Left lobe of liver (tissue), 2 donors: ENCODE measurements at regions not wholly inside any gene's neighbourhood (a gene's known extent, or its start where the extent isn't known, plus 50 kb on each side); places are given as distances from the start of the nearest gene placed in this dataset.

Source experiments
- ATAC-seq: fragments of 200-7000 bp; cut with Tn5 transposase; one replicate; pipeline ENCODE4 v1.9.1; 2020; ENCODE audit warnings: mild to moderate bottlenecking, moderate library complexity
- DNase-seq: peaks from one replicate; pipeline ENCODE4 v3.0.0-alpha.2; 2020; ENCODE audit warnings: low spot score
- donor health status: DM: no; HTN: no; CAD: no; lungs with moderate emphysema.
- donor health status: DM: no; HTN: yes; CAD: no.

DNA sequence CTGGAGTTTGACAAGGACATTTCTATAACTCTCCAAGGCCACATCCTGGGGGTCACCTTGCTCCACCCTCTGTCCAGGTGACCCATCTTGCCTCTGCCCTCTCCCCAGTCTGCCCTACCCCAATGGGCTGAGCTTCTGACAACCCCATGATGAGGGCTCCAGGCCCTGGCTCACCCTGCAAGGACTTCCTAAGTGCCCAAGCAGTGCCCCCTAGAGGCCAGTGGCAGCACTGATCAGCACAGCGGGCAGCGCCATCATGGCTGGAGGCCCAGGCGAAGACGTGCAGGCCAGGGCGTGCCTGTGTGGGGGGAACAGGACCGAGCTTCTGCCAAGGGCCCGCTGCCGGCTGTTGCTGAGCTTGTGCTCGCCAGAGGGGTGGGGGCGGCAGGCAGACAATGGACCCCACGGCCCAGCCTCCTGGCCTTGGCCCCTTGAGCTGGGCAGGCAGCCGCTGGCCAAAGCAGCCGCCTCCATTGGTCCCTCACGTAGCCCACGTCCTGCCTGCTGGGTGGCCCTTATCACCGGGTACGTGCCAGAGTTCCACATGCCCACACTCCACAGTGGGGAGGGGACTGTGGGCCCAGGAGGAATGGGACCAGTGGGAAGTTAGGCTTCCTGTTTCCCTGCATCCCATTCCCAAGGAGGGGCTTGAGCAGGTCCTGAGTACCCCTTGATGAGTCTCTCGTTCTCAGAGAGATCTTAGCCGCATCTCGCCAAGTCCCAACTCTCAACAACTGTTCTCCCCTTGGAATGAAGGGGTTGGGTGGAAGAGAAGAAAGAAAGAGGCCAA is 64.3 kb downstream of the MRPL14 start:
- DNase-seq = no peak

DNA sequence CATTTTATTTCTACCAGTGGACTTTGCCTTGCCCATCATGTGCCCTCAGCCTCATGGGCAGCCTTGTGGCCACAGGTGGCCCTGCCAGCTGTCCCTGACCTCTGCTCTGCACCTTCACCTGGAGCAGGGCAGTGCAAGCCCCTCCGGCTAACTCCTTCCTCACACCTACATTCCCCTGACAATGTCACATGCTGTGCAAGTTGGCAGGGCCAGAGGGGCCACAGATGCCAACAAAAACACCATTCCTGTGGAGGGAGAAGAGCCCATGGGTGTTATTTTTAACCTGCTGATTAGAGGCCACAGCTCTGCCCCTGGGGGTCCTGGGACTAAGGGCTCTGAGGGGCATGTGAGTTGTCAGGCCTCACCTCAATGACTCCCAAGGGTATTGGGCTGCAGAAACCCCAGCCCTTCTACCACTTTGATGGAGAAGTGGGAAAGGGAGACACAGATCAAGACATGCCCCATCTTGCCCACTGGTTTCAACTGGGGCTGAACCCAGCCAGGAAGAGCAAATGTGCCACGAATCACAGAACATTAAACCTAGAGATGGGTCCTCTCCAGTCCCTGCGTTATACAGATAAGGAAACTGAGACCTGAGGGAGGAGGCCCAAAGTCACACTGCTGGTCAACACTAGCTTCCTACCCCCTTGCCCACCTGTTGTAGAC is 65.0 kb downstream of the MRPL14 start:
- no peak for DNase-seq
- peak; percentile 17 for ATAC-seq

More for the DNA sequence above, 64.3 kb downstream of the MRPL14 start:
- no peak for ATAC-seq

DNA sequence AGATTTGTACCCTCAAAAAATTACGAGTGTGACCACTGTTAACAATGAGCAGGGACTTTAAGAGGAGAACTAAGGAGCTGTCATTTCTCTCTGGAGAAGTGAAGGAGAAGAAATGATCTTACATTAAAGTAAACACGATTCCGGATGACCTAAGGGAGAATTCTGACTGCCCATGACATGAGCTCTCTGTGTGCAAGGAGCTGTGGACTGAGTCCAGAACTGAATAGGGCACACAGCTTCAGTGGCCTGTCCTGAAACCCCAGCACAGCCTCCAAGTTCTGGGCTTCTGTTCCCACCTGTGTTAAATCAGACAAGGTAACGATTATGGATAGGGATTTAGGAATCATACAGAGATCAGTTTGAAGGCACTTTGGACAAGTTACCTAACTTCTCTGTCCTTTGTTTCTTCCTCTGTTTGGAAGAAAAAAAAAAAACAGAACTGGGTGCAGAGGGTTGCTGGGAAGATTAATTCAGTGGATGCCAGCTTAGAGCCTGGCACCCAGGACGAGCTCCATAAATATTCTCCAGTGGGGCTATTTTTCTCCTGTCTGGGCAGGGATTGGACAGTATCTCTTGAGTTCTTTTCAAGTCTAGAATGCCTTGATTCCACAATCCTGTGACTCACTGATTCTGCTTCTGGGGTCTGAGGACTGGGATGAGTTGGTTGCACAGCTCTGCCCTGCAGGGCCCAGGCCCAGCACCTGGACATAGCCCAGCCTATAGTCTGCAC is 65.7 kb downstream of the MRPL14 start:
- DNase-seq (no peak), ATAC-seq (no peak)

DNA sequence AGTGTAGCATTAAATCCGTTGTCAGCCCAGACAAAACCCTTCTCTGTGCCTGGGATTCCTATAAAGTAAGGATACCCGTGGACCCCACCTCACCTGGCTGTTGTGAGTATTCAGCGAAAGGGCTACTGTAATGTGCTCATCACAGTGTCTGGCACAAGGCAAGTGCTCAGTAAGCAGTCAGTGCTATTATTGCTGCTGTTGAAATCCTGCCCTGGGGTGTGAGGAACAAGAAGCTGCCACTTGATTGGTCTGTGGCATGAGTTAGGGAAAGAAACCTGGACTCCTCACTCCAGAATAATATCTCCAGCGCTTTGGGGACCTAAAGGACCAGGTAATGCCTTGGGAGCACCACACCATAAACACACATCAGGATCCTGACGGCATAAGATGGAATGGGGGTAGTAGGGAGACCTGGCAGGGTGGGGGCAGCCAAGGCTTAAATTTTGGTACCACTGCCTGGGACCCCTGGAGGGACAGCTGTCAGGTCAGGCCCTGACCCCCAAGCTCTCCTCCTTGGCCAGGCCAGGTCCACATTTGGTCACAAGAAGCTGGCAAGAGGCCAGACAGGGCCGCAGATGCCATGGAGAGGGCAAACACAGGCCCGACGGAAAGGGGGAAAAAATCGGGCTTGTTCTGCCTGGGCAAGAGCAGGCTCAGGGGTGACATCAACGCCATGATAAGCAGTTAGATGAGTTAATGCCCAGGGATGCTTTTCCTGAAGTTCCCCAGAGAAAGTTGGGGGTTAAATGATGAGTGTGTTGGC is 66.5 kb downstream of the MRPL14 start:
- no peak for ATAC-seq
- DNase-seq = no peak

DNA sequence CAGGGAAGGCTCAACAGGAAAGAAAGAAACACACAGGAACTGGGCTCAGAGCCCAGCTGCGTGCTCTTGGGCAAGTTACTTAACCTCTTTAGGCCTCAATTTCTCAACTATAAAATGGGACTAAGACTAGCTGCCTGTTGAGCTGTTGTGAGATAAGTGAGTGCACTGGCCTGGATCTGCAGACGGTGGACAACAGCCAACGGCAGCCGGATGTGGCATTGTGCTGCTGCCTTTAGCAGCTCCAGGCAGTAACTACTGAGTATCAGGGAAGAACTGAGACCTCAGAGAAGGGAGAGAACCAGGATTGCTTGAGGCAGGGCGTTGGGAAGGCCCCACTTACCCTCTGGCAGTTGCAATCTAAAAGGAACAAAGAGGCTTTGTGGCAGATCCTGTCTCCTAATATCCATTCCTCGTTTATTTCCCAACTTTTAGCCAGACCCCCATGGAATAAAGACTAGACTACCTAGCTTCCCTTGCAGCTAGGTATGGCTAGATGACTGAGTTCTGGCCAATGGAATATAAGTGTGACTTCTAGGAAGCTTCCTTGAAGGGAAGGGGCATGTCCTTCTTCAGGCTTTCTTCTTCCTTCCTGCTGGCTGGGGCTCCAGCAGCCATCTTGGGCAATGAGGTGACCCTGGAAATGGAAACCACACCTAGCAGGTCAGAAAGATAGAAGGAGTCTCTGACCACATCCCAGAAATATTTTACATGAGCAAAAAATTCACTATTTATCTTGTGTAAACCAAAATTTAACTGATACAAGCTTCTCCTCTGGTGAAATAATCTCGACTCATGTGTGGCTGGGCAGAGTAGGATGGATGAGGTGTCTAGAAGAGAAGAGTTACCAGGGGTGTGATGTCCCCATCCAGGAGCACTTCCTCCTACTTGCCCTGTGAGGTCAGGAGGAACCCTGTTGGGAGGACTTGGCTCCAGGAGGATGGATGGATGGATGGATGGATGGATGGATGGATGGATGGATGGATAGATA is 67.6 kb downstream of the MRPL14 start:
- ATAC-seq (peak; percentile 51), DNase-seq (no peak)

DNA sequence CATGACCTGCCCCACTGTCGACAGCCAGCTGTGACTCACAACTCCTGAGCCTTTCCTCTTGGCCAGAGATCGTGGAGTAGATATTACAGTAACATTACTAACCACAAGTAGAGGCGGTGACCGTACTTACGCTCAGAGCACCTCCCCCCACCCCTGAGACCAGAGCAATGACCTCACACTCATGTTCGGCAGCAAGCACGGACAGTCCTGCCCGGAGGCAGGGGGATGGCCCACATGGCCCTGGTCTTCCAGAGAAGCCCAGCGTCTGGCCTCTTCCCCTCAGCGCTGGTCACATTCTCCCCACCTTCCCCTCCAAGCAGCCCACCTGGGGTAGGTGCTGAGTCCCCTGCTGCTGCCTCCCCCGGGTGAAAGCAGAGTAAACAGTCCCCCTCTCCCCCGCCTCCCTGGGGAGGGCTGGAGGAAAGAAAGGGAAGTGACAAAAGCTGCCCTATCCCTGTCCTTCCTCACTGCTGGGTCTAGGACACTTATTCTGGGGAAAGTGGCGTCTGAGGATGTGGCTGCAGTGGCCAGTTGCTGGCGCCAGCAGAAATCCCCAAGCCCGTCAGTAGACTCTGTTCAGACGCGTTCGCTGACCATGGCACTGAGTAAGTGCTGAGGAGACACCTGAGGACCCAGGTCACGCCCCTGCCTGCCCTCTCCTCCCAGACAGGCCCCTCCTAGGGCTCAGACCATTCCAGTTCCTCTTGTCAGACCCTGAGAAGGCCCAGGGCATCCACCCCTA is 68.5 kb downstream of the MRPL14 start:
- ATAC-seq (peak; percentile 56), DNase-seq (no peak)

DNA sequence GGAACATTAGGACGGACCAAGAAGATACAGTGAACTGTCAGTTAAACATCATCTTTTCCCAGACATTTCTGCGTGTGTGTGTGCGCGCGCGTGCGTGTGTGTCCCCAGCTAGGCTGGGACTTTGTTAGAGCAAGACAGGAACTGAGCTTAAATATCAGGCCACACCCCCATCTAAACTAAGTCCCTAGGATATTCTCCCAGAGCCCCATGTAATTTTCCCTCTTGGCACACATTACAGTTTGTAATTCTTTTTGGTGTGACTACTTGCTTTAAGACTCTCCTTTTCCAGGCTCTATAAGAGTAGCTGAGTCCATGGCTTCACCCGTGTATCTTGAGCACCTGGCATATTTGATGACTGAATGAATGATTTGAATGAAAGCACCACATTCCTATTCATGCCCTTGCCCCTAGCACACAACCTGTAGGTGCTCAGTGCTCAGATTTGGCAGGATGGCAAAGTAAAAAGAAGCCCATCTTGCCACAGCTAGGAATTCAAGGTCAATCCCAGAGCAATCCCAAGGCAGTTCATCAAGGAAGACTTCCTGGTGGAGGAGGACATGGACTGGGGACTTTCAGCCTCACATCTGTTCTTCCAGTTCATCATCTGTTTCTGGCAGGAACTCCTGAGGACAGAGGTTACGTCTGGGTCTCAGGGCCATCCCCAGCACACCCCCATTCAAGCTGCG is 69.2 kb downstream of the MRPL14 start:
- DNase-seq (no peak), ATAC-seq (no peak)

DNA sequence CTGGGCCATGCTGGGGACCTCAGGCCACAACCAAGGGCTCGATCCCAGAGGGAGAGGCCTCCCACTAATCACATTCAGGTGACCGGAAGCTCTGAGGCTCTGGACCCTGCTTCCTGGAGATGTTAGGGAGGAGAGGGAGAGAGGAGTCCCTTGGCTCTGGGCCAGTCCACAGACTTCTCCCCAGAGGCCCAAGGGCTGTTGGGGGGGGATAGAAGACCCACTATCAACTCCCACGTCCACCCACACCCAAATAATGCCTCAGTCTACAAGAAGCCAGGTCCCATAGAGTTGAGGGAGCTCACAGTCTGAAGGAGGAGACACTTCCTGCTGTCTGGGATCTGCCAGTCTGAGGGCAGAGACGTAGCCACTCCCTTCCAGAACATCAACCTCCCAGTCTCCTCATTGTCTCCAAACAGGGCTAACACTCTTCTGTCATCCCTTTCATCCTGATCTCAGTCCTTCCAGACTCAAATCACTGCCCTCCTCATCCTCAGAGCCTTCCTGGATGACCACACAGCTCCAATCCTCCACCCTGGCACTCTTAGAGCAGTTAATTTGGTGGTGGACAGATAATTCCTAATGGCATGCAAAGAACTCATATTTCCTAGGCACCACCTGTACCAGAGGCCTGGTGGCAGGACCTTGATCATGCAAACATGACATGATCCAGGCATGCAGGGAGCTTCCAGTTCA is 69.9 kb downstream of the MRPL14 start:
- no peak for ATAC-seq
- DNase-seq = no peak

DNA sequence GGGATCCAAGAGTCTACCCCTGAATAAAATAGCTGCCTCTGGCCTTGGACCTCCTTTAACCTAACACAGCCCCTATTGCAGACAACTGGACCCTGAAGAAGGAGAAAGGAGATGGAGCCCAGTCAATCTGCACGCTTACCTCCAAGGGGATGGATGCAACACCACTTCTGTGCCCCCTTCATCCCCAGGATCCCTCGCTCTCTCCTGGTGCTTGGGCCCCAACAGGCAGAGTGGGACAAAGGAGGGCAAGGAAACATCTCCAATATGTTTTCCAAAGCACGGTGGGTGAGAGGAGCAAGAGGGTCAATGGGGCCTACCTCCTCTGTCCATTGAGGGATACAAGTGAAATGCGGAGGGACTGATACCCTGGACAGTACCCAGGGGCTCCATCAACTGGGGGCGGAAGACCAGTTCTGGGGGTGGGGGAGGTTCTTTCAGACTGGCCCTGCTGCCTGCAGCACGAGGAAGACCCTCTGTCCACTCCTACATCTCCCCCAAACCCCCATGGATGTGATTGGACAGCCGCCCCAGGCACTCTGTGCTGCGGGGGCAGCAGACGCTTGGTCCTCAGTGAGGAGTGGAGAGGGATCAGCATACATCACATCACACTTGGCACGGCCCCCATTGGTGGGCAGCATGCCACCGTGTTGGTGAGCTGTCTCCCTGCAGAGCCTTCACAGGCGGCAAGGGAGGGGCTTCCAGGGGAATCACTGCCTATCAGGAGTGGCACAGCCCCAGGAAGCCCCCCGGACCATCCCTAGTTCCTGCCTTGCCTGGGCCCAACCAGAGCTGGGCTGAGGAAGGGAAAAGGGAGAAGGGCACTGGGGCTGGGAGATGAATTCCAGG is 70.6 kb downstream of the MRPL14 start:
- DNase-seq = no peak

DNA sequence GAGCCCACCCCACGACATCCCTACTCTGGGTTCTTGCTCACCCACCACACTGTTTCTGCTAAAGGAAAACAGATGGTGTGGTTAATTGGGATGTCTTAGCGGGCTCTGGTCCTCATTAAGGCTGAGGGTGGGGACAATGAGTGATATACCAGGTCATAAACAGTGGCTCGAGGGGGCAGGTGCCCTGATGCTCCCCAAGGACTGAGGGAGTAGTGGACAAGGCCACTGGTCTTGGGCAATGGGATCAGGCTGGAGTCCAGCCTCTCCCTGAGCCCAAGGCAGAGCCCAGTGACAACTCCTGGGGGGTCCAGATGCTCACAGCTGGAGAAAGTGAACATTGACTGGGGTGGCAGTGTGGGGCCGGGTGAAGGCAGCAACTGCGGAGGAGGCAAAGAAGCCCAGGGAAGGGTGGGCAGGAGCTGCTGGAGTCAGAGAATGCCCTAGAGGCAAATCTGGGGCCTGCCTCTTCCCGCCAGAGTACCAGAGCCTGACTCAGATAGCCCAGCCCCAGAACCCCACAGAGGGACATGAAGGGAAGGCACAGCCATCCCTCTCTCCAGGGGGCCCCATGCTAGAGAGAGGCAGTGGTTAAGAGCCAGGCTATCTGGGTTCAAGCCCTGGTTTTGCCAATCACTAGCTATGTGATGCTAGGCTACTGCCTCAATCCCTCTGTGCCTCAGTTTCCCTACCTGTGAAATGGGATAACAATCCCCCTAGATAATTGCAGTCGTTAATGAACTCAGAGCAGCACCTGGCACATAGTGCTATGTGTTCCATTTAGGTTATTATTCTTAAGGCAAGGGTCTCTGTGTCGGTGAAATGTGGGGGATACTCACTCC is 72.3 kb downstream of the MRPL14 start:
- no peak for DNase-seq
- ATAC-seq = no peak

More for the DNA sequence above, 70.6 kb downstream of the MRPL14 start:
- ATAC-seq = no peak

DNA sequence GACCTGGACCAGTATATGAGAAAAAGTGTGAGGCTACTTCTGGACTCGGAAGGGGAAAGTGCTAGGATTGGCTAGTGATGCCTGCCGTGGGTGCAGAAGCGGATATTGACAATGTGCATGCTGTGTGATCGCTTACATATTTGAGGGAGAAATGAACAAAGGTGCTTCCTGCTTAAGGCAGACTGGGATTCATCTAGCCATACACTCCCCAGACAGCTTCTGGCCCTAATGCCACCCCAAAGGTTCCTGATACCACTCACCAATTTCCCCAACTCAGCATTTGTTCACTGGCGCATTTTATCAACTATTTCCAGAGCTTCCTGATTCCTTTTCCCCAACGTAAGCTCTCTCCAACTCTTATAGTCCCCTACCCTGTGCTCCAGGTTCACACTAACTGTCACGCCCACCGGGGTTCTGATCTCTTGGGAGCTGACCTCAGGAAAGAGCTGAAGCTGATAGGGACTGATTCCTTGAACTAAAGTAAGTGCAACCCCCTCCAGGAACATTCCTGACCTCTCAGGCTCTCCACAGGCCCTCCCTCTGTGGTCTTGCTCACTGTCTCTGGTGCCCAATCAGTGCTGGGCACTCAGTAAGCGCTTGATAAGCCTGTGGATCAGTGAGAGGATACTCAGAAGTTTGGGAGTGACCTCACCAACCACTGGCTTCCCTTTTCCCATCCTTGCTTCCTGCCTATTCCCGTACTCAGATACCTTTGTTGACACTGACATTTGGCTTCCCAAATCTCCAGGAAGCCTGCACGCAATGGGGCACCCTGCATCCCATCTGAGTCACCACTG is 73.3 kb downstream of the MRPL14 start:
- ATAC-seq = peak; percentile 18
- DNase-seq = no peak

DNA sequence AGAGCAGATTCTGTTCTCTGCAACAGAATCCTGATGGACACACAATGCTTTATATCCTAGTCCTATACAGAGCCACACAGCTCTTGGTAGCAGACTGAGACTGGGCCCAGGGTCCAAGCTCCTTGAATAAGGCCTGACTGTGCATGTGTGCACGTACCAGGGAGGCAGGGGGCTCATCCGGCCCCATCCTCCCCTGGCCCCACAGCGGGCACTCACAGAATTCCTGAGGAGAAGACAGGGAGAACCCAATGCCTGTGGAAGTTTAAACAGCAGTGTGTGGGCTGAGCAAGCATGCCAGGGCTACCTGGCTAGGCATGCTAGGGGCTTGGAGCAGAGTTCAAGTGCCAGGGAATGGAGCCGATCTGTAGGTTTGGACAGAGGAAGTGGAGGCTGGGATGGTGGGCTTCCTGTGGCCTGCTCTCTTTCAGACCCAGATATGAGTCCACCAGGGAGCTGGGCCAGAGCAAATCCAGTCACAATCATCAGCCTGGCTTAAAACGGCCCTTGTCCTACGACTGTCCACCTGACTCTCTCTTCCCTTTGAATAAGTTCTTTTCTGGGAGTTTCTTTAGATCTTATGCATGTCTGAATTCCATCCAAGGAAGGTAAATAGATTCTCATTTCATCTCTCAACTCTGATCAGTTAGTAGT is 74.0 kb downstream of the MRPL14 start:
- DNase-seq (no peak), ATAC-seq (no peak)

DNA sequence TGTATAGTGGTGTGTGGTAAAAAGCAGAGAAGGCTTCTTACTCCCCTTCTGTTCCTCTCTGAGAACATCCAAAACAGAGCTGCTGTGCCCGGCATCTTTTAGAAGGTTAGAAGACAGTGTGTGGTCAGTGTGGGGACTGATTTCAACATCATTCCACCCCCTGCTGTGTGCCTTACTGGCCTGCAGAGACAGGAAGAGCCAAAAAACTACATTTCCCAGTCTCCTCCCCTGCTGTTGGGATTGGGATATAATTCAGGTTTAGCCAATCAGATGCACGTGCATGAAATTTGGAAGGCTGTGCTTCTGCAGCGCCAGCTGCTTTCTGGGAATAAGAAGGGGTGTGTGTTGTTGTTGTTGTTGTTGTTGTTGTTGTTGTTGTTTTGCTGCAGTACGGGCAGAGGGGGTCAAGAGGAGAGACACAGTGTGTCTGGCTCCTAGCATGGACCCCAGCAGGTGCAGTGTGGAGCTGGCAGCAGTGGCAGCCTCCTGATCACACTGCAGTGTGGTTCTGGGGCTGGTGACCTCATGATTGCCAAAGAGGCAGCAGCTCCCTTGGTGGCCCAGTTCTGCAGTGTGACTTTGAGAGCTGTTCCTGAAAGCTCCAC is 74.7 kb downstream of the MRPL14 start:
- DNase-seq (no peak), ATAC-seq (peak; percentile 64)

DNA sequence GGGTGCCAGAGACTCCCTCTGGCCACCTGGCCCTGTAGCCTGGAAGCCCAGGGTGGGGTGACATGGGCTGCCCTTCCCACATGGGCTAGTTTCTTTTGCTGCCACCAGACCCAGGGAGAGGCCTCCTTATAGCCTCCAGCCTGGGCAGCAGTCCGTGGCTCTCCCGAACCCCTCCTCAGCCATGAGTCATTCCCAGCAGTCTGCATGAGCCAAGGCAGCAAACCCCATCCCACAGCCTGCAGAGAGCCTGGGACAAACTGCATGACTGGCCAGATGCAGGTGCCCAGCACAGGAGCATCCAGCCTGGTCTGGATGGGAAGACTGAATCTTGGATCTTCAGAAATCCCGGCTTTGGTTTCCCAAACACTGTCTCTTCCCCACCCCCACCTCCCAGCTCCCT is 75.7 kb downstream of the MRPL14 start:
- no peak for DNase-seq
- no peak for ATAC-seq
